Fibroblast of lung (primary cell): ENCODE measurements at regions not wholly inside any gene's neighbourhood (a gene's known extent, or its start where the extent isn't known, plus 50 kb on each side); places are given as distances from the start of the nearest gene placed in this dataset.
"Not testable (repeated sequence)": the region's sequence is repeated elsewhere in the genome, so short reads cannot be mapped to it uniquely, and the experiment has no call there.

Experiments used
- CTCF ChIP-seq, 2 donors: IDR thresholded peaks in 1 of 2; conservative IDR thresholded peaks in 1 of 2; 1 replicate in 1 of 2; 2 replicates in 1 of 2; pipeline ENCODE4 v1.5.1; 2011 to 2012; ENCODE audit warnings: low read length in 2 of 2, control low read depth in 1 of 2, inconsistent platforms in 1 of 2, low read depth in 1 of 2, mild to moderate bottlenecking in 1 of 2
- EZH2 ChIP-seq: IDR thresholded peaks from 2 replicates; pipeline ENCODE4 v1.5.1; 2012; ENCODE audit warnings: low read length, control low read depth, mild to moderate bottlenecking; ENCODE audit errors: missing control alignments

GRCh38 chr3:72609114-72609513 lies 239.1 kb downstream of the SHQ1 start:
- TF ChIP-seq CTCF (conservative IDR thresholded peaks at IDR 0.05 in 1 of 2, IDR thresholded peaks at IDR 0.05 in 1 of 2; ENCODE audit: low read depth in 1 of 2, low read length in 2 of 2); EZH2: not testable (repeated sequence)
